HEK293T (cell line): ENCODE measurements at regions not wholly inside any gene's neighbourhood (a gene's known extent, or its start where the extent isn't known, plus 50 kb on each side); places are given as distances from the start of the nearest gene placed in this dataset.

Experiments
- LEF1 ChIP-seq: fragments of 450-650 bp; IDR thresholded peaks from 2 replicates; pipeline ENCODE4 v1.6.1; 2017; ENCODE audit warnings: mild to moderate bottlenecking, borderline replicate concordance
- PKNOX1 ChIP-seq: fragments of 450-650 bp; IDR thresholded peaks from 2 replicates; pipeline ENCODE4 v1.6.1; 2016
- SP1 ChIP-seq: fragments of 450-650 bp; IDR thresholded peaks from 2 replicates; pipeline ENCODE4 v1.6.1; 2017
- SUZ12 ChIP-seq: fragments of 450-650 bp; IDR thresholded peaks from 2 replicates; pipeline ENCODE4 v1.6.1; 2016; ENCODE audit warnings: mild to moderate bottlenecking
- TARDBP ChIP-seq: fragments of 450-650 bp; IDR thresholded peaks from 2 replicates; pipeline ENCODE4 v1.6.1; 2016

GRCh38 chr3:139839014-139839413, 96.0 kb upstream of the CLSTN2 start:
- TF ChIP-seq SUZ12 (no peak), LEF1 (no peak), SP1 (no peak), TARDBP (no peak), PKNOX1 (no peak)
